ENCODE measurements at regions not wholly inside any gene's neighbourhood (a gene's known extent, or its start where the extent isn't known, plus 50 kb on each side); places are given as distances from the start of the nearest gene placed in this dataset.
"Not testable (repeated sequence)": the region's sequence is repeated elsewhere in the genome, so short reads cannot be mapped to it uniquely, and the experiment has no call there.

- DNase-seq (ENCODE audit: low spot score) (no peak), ATAC-seq (no peak), FAIRE-seq (no peak)
- Histone ChIP-seq H3K9ac (ENCODE audit: insufficient read depth, low read depth, low read length) (no peak overlapping the region), H3K4me1 (ENCODE audit: insufficient read depth, low read length) (peaks cover 19% of the 10 kb centered on the region), H3K9me3 (ENCODE audit: low read length) (peaks cover 1% of the 10 kb centered on the region), H2AFZ (ENCODE audit: low read length) (no peak overlapping the region), H3K27me3 (ENCODE audit: control insufficient read depth in 1 of 2, insufficient read depth in 2 of 2, low read length in 2 of 2) (0 out of 5 replicates have a peak, but pooled peaks cover 0 to 2% of the 10 kb centered on the region in 2 experiments), H3K4me3 (replicated peaks in 1 of 3; ENCODE audit: insufficient read depth in 1 of 3, low read depth in 2 of 3, low read length in 3 of 3) (no peak overlapping the region), H3K27ac (ENCODE audit: extremely low read length, insufficient read depth, low read length) (no peak overlapping the region), H3K79me2 (ENCODE audit: insufficient read depth, low read length) (no peaks in the 10 kb centered on the region), H3K4me2 (ENCODE audit: low read depth, low read length) (no peak overlapping the region), H3K36me3 (replicated peaks in 1 of 2; ENCODE audit: control insufficient read depth in 1 of 2, insufficient read depth in 2 of 2, low read length in 2 of 2) (no peaks in the 10 kb centered on the region), H4K20me1 (ENCODE audit: insufficient read depth, low read length) (no peaks in the 10 kb centered on the region)
- ChIA-PET POLR2A (no interaction called here), CTCF (ENCODE audit: low intra/inter-chr PET ratio, low total read pairs) (no interaction called here)
- intact Hi-C loops (cut with micrococcal nuclease; ENCODE audit: unreplicated experiment) = no loop called here
- no peak for TF ChIP-seq ZNF335 (CRISPR knock-in tag; IDR thresholded peaks at IDR 0.05)
- no peak for TF ChIP-seq ZNF10 (CRISPR knock-in tag; IDR thresholded peaks at IDR 0.05; ENCODE audit: borderline replicate concordance, low read depth)
- no peak for TF ChIP-seq HMG20A (CRISPR knock-in tag; IDR thresholded peaks at IDR 0.05; ENCODE audit: borderline replicate concordance)
- in situ Hi-C loops (cut with HindIII; ENCODE audit: extremely low pct_ligation_motif_present, low pct_unique_long_range_greater_than_20kb) = no loop called here
- 15% methylated on average over 2 of the region's 2 CpGs for WGBS (ENCODE audit: low lambda C conversion rate)
- BruUV-seq (replicated peaks) = no TSS peak
These were observed 154.0 kb downstream of the RHOU start for GRCh38 chr1:228889289-228889688.

GRCh38 chr1:228891272-228892034, 156.2 kb downstream of the RHOU start:
- Histone ChIP-seq H3K9ac (ENCODE audit: insufficient read depth, low read depth, low read length) (no peak overlapping the region), H4K20me1 (ENCODE audit: insufficient read depth, low read length) (no peaks in the 10 kb centered on the region), H3K4me1 (ENCODE audit: insufficient read depth, low read length) (peaks cover 16% of the 10 kb centered on the region), H3K27me3 (ENCODE audit: control insufficient read depth in 1 of 2, insufficient read depth in 2 of 2, low read length in 2 of 2) (0 out of 5 replicates have a peak, but pooled peaks cover 0 to 2% of the 10 kb centered on the region in 2 experiments), H3K79me2 (ENCODE audit: insufficient read depth, low read length) (no peaks in the 10 kb centered on the region), H3K4me2 (ENCODE audit: low read depth, low read length) (no peak overlapping the region), H3K4me3 (replicated peaks in 1 of 3; ENCODE audit: insufficient read depth in 1 of 3, low read depth in 2 of 3, low read length in 3 of 3) (no peak overlapping the region), H3K36me3 (replicated peaks in 1 of 2; ENCODE audit: control insufficient read depth in 1 of 2, insufficient read depth in 2 of 2, low read length in 2 of 2) (no peaks in the 10 kb centered on the region), H3K9me3 (ENCODE audit: low read length) (no peaks in the 10 kb centered on the region), H2AFZ (ENCODE audit: low read length) (no peak overlapping the region), H3K27ac (ENCODE audit: extremely low read length, insufficient read depth, low read length) (no peak overlapping the region)
- no peak for FAIRE-seq
- DNase-seq (ENCODE audit: low spot score) = no peak
- ATAC-seq = no peak
- WGBS (ENCODE audit: low lambda C conversion rate) = 54% methylated on average over 11 of the region's 16 CpGs
- POLR2A ChIA-PET = no interaction called here
- intact Hi-C loops (cut with micrococcal nuclease; ENCODE audit: unreplicated experiment) (no loop called here), in situ Hi-C loops (cut with HindIII; ENCODE audit: extremely low pct_ligation_motif_present, low pct_unique_long_range_greater_than_20kb) (no loop called here)
- CTCF ChIA-PET (ENCODE audit: low intra/inter-chr PET ratio, low total read pairs) = no interaction called here
- no TSS peak for BruUV-seq (replicated peaks)
- TF ChIP-seq DBP (CRISPR knock-in tag; IDR thresholded peaks at IDR 0.05; ENCODE audit: not compliant biosample characterization) (no peak), GFI1 (CRISPR knock-in tag; IDR thresholded peaks at IDR 0.05; ENCODE audit: borderline replicate concordance) (no peak), ZNF629 (CRISPR knock-in tag; conservative IDR thresholded peaks at IDR 0.05) (no peak), ZNF30 (CRISPR knock-in tag; IDR thresholded peaks at IDR 0.05) (no peak), ZMYM2 (CRISPR knock-in tag; IDR thresholded peaks at IDR 0.05) (no peak), CREB1 (IDR thresholded peaks at IDR 0.05) (no peak), CREB1 (CRISPR knock-in tag; IDR thresholded peaks at IDR 0.05) (no peak), XBP1 (CRISPR knock-in tag; IDR thresholded peaks at IDR 0.05) (no peak), ZNF367 (CRISPR knock-in tag; IDR thresholded peaks at IDR 0.05; ENCODE audit: borderline replicate concordance) (no peak), CBX2 (IDR thresholded peaks at IDR 0.05; ENCODE audit: low read depth, low read length) (no peak), CBX2 (CRISPR knock-in tag; IDR thresholded peaks at IDR 0.05; ENCODE audit: low read depth) (no peak)

- in situ Hi-C loops (cut with HindIII; ENCODE audit: extremely low pct_ligation_motif_present, low pct_unique_long_range_greater_than_20kb); H4K20me1 ChIP-seq (ENCODE audit: insufficient read depth, low read length); BruUV-seq (replicated peaks); H3K4me3 ChIP-seq (replicated peaks in 1 of 3; ENCODE audit: insufficient read depth in 1 of 3, low read depth in 2 of 3, low read length in 3 of 3); ATAC-seq; CTCF ChIA-PET (ENCODE audit: low intra/inter-chr PET ratio, low total read pairs); DNase-seq (ENCODE audit: low spot score); H3K27me3 ChIP-seq (ENCODE audit: control insufficient read depth in 1 of 2, insufficient read depth in 2 of 2, low read length in 2 of 2); H3K79me2 ChIP-seq (ENCODE audit: insufficient read depth, low read length); POLR2A ChIA-PET; H3K9me3 ChIP-seq (ENCODE audit: low read length); H3K27ac ChIP-seq (ENCODE audit: extremely low read length, insufficient read depth, low read length); intact Hi-C loops (cut with micrococcal nuclease; ENCODE audit: unreplicated experiment); FAIRE-seq; H2AFZ ChIP-seq (ENCODE audit: low read length); H3K36me3 ChIP-seq (replicated peaks in 1 of 2; ENCODE audit: control insufficient read depth in 1 of 2, insufficient read depth in 2 of 2, low read length in 2 of 2); H3K4me2 ChIP-seq (ENCODE audit: low read depth, low read length); H3K9ac ChIP-seq (ENCODE audit: insufficient read depth, low read depth, low read length): not testable (repeated sequence)
- WGBS (ENCODE audit: low lambda C conversion rate) = 73% methylated on average over 3 of the region's 4 CpGs
- peaks cover 23% of the 10 kb centered on the region for H3K4me1 ChIP-seq (ENCODE audit: insufficient read depth, low read length)
These were observed 156.9 kb downstream of the RHOU start for GRCh38 chr1:228892200-228892599.

Measured in HepG2 (cell line).